ENCODE measurements at regions not wholly inside any gene's neighbourhood (a gene's known extent, or its start where the extent isn't known, plus 50 kb on each side); places are given as distances from the start of the nearest gene placed in this dataset.

DNA sequence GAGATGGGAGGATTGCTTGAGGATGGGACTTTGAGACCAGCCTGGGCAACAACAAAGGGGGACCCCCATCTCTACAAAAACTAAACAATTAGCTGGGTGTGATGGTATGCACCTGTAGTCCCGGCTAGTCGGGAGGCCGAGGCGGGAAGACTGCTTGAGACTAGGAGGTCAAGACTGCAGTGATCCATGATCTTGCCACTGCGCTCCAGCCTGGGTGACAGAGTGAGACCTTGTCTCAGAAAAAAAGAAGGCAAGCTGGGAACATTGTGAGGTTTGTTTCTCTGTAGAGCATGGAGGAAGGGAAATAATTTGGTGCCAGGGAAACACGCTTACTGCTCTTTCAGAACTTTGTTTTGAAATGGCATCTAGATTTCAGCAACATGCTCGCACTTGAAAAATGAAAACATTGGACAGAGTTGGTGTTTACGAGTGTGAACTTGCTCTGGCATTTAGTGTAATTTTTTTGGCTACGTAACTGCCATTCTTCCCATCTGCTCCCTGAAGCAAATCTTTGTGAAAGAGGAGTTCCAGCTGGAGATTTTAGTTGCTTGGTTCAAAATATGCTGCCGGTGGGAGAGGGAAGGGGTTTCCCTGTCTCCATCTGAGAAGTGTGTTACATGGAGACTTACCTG is 125.6 kb upstream of the DLX2 start:
- no peaks in the 10 kb centered on the region for H3K9me2 ChIP-seq (ENCODE audit: insufficient read depth, low read length)
- BruUV-seq (replicated peaks): no TSS peak
- H3K79me2 ChIP-seq (ENCODE audit: insufficient read depth, low read depth, low read length): no peaks in the 10 kb centered on the region
- no peak overlapping the region for H2AFZ ChIP-seq (ENCODE audit: low read length)
- H3K9me3 ChIP-seq (ENCODE audit: low read length): no peaks in the 10 kb centered on the region
- no peaks in the 10 kb centered on the region for H4K20me1 ChIP-seq (ENCODE audit: insufficient read depth, low read length)
- TF ChIP-seq, protein P1, sequence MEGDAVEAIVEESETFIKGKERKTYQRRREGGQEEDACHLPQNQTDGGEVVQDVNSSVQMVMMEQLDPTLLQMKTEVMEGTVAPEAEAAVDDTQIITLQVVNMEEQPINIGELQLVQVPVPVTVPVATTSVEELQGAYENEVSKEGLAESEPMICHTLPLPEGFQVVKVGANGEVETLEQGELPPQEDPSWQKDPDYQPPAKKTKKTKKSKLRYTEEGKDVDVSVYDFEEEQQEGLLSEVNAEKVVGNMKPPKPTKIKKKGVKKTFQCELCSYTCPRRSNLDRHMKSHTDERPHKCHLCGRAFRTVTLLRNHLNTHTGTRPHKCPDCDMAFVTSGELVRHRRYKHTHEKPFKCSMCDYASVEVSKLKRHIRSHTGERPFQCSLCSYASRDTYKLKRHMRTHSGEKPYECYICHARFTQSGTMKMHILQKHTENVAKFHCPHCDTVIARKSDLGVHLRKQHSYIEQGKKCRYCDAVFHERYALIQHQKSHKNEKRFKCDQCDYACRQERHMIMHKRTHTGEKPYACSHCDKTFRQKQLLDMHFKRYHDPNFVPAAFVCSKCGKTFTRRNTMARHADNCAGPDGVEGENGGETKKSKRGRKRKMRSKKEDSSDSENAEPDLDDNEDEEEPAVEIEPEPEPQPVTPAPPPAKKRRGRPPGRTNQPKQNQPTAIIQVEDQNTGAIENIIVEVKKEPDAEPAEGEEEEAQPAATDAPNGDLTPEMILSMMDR (conservative IDR thresholded peaks at IDR 0.05; ENCODE audit: low read length): no peak
- TF ChIP-seq EZH2phosphoT487 (IDR thresholded peaks at IDR 0.05; ENCODE audit: borderline replicate concordance, low read depth, low read length): no peak
- H3K36me3 ChIP-seq (ENCODE audit: insufficient read depth, low read length): no peaks in the 10 kb centered on the region
- intact Hi-C loops (cut with micrococcal nuclease; ENCODE audit: unreplicated experiment): no loop called here
- POLR2A ChIA-PET: no interaction called here
- H3K4me2 ChIP-seq (ENCODE audit: low read length): no peak overlapping the region
- H3K4me1 ChIP-seq (ENCODE audit: insufficient read depth, low read length, poor library complexity, severe bottlenecking): no peaks in the 10 kb centered on the region
- DNase-seq (ENCODE audit: low spot score): no peak
- H3K27ac ChIP-seq (ENCODE audit: low read depth, low read length, poor library complexity, severe bottlenecking): no peak overlapping the region
- H3K4me3 ChIP-seq (ENCODE audit: low read depth, low read length, poor library complexity, severe bottlenecking): no peak overlapping the region
- CTCF ChIA-PET (ENCODE audit: unreplicated experiment): no interaction called here

DNA sequence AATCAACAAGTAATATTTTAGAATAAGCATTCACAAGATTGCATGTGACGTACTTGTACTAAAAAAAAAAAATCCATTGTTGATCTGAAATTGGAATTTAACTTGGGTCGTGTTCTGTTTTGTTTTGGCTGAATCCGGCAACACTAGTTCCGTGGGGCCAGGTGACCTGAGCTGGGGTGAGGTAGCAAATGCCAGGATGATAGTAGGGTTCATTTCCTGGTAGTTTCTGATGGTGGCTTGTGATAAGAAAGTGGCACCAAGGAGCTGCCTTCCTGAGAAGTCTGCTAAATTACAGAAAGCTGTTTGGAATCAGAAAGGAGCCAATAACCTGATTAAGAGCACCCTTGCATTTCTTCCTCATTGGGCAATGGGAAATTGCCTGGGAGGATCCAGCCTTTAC is 126.4 kb upstream of the DLX2 start:
- POLR2A ChIA-PET: interaction anchor here (0.6 kb wide), 1 partner anchor 136 kb away, joined by 3 read pairs; no protein-coding TSS in a partner anchor
- intact Hi-C loops (cut with micrococcal nuclease; ENCODE audit: unreplicated experiment): no loop called here

More for the DNA sequence above, 126.4 kb upstream of the DLX2 start:
- Histone ChIP-seq H3K4me2 (ENCODE audit: low read length) (no peak overlapping the region), H3K9me3 (ENCODE audit: low read length) (no peaks in the 10 kb centered on the region), H3K4me1 (ENCODE audit: insufficient read depth, low read length, poor library complexity, severe bottlenecking) (no peaks in the 10 kb centered on the region), H4K20me1 (ENCODE audit: insufficient read depth, low read length) (no peaks in the 10 kb centered on the region), H3K4me3 (ENCODE audit: low read depth, low read length, poor library complexity, severe bottlenecking) (no peak overlapping the region), H3K9me2 (ENCODE audit: insufficient read depth, low read length) (no peaks in the 10 kb centered on the region), H2AFZ (ENCODE audit: low read length) (no peak overlapping the region), H3K79me2 (ENCODE audit: insufficient read depth, low read depth, low read length) (no peaks in the 10 kb centered on the region), H3K36me3 (ENCODE audit: insufficient read depth, low read length) (no peaks in the 10 kb centered on the region), H3K27ac (ENCODE audit: low read depth, low read length, poor library complexity, severe bottlenecking) (no peak overlapping the region)
- no peak for DNase-seq (ENCODE audit: low spot score)
- BruUV-seq (replicated peaks): no TSS peak
- TF ChIP-seq, protein P1 (conservative IDR thresholded peaks at IDR 0.05; ENCODE audit: low read length): no peak
- no peak for TF ChIP-seq EZH2phosphoT487 (IDR thresholded peaks at IDR 0.05; ENCODE audit: borderline replicate concordance, low read depth, low read length)
- CTCF ChIA-PET (ENCODE audit: unreplicated experiment): no interaction called here
